GM19397 (cell line): ENCODE measurements at regions not wholly inside any gene's neighbourhood (a gene's known extent, or its start where the extent isn't known, plus 50 kb on each side); places are given as distances from the start of the nearest gene placed in this dataset.
"Not testable (repeated sequence)": the region's sequence is repeated elsewhere in the genome, so short reads cannot be mapped to it uniquely, and the experiment has no call there.

Experiments used
- ATAC-seq: cut with Tn5 transposase; IDR thresholded peaks from one replicate; pipeline ENCODE4 v1.9.1; 2021; ENCODE audit warnings: mild to moderate bottlenecking, moderate library complexity; ENCODE audit not compliant: unreplicated experiment

GRCh38 chr4:179331362-179331761, 1889.1 kb upstream of the AGA start:
- no peak for ATAC-seq

GRCh38 chr4:179344861-179345260, 1902.6 kb upstream of the AGA start:
- no peak for ATAC-seq

GRCh38 chr4:179352221-179352620, 1910.0 kb upstream of the AGA start:
- ATAC-seq, result no peak

- no peak for ATAC-seq
Measured at GRCh38 chr4:179353786-179354185, 1911.5 kb upstream of the AGA start.

- no peak for ATAC-seq
Measured at GRCh38 chr4:179361978-179362486, 1919.8 kb upstream of the AGA start.

GRCh38 chr4:179365932-179366331, 1923.7 kb upstream of the AGA start:
- not testable (repeated sequence) for ATAC-seq

GRCh38 chr4:179372242-179372641, 1930.0 kb upstream of the AGA start:
- ATAC-seq, result no peak

GRCh38 chr4:179372746-179373145, 1930.5 kb upstream of the AGA start:
- ATAC-seq, result no peak

- not testable (repeated sequence) for ATAC-seq
Measured at GRCh38 chr4:179378847-179379246, 1936.6 kb upstream of the AGA start.

- no peak for ATAC-seq
Measured at GRCh38 chr4:179392787-179393186, 1950.5 kb upstream of the AGA start.

GRCh38 chr4:179398414-179398813, 1956.2 kb upstream of the AGA start:
- no peak for ATAC-seq

- no peak for ATAC-seq
Measured at GRCh38 chr4:179399054-179399782, 1957.0 kb upstream of the AGA start.

- no peak for ATAC-seq
Measured at GRCh38 chr4:179415037-179415846, 1973.0 kb upstream of the AGA start.

GRCh38 chr4:179415847-179416223, 1973.6 kb upstream of the AGA start:
- no peak for ATAC-seq

- ATAC-seq, result no peak
Measured at GRCh38 chr4:179417357-179417756, 1975.1 kb upstream of the AGA start.

- no peak for ATAC-seq
Measured at GRCh38 chr4:179437962-179438361, 1995.7 kb upstream of the AGA start.

GRCh38 chr4:179441596-179441995, 1999.4 kb upstream of the AGA start:
- ATAC-seq, result no peak

- no peak for ATAC-seq
Measured at GRCh38 chr4:179447308-179447707, 2005.1 kb upstream of the AGA start.

GRCh38 chr4:179465131-179465797, 2023.0 kb upstream of the AGA start:
- ATAC-seq, result no peak

GRCh38 chr4:179467878-179468277, 2025.6 kb upstream of the AGA start:
- ATAC-seq, result no peak

- no peak for ATAC-seq
Measured at GRCh38 chr4:179472164-179472563, 2029.9 kb upstream of the AGA start.

- no peak for ATAC-seq
Measured at GRCh38 chr4:179478608-179479007, 2036.4 kb upstream of the AGA start.
